Mucosa of descending colon (tissue), 3 donors: ENCODE measurements at regions not wholly inside any gene's neighbourhood (a gene's known extent, or its start where the extent isn't known, plus 50 kb on each side); places are given as distances from the start of the nearest gene placed in this dataset.

ENCODE experiments used
- ATAC-seq: fragments of 200-7000 bp; cut with Tn5 transposase; one replicate; pipeline ENCODE4 v1.9.1; 2020; ENCODE audit warnings: mild to moderate bottlenecking, moderate library complexity
- DNase-seq, 3 donors: peaks; one replicate each; pipeline ENCODE4 v3.0.0-alpha.2; 2020
- H3K36me3 ChIP-seq: fragments of 200-600 bp; one replicate; pipeline ENCODE4 v1.8.0; 2021; ENCODE audit warnings: low read depth, mild to moderate bottlenecking
- H3K4me1 ChIP-seq: fragments of 200-600 bp; one replicate; pipeline ENCODE4 v1.8.0; 2021; ENCODE audit warnings: low read depth, mild to moderate bottlenecking
- H3K4me3 ChIP-seq: fragments of 200-600 bp; one replicate; pipeline ENCODE4 v1.8.0; 2021; ENCODE audit warnings: mild to moderate bottlenecking
- H3K9me3 ChIP-seq: fragments of 200-600 bp; one replicate; pipeline ENCODE4 v1.8.0; 2021; ENCODE audit warnings: mild to moderate bottlenecking
- CTCF ChIP-seq: fragments of 200-600 bp; IDR thresholded peaks from one replicate; pipeline ENCODE4 v1.8.0; 2022; ENCODE audit warnings: antibody characterized with exemption, mild to moderate bottlenecking
- intact Hi-C, 2 donors: fragments of 100-400 bp; cut with DNase I in 1 of 2; cut with micrococcal nuclease in 1 of 2; formaldehyde crosslinking; loops; one replicate each; pipeline versions ENCODE4 v1.11.0 to v1.11.1; 2022; cut with DNase I, micrococcal nuclease
- donor health status: DM: no; HTN: no; CAD: no; lungs with moderate emphysema.
- donor health status: DM: no; HTN: no; CAD: no.
- donor health status: DM: no; HTN: yes; CAD: no.

- ATAC-seq, result no peak
- Histone ChIP-seq H3K9me3 (no peaks in the 10 kb centered on the region), H3K4me3 (no peak overlapping the region), H3K4me1 (no peaks in the 10 kb centered on the region), H3K36me3 (no peaks in the 10 kb centered on the region)
- no peak for TF ChIP-seq CTCF
- intact Hi-C loops, result no loop called here
- no peak for DNase-seq
Observed at GRCh38 chr5:99081711-99082110, 152.9 kb upstream of the CHD1 start.

DNA sequence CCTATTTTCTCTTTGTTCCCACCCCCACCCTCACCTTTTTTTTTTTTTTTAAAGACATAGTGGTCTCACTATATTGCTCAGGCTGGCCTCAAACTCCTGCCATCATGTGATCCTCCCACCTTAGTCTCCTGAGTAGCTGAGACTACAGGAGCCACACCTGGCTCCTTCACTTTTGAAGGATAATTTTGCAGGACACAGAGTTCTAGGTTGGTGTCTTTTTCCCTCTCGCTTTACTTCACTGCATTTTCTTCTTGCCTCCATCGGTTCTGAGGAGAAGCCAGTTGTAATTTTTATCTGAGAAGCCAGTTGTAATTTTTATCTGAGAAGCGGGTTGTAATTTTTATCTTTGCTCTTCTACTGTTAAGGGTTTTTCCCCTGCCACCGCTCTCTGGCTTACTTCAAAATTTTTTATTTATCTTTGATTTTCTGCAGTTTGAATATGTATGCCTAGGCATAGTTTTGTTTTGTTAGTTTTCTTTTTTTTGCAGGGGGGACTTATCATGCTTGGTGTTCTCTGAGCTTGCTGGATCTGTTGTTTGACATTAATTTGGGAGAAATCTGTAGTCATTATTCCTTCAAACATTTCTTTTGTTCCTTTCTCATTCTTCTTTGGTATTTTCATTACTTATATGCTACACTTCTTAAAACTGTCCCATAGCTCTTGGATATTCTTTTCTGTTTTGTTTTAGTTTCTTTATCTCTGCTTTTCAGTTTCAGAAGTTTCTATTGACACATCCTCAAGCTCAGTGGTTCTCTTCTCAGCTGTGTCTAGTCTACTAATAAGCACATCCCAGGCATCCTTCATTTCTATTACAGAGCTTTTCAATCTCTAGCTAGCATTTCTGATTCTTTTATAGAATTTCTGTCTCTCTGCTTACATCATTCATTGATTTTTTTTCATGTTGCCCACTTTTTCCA, 148.2 kb upstream of the CHD1 start:
- ATAC-seq (no peak), DNase-seq (no peak)
- Histone ChIP-seq H3K4me3 (no peak overlapping the region), H3K4me1 (no peaks in the 10 kb centered on the region), H3K36me3 (no peaks in the 10 kb centered on the region), H3K9me3 (no peaks in the 10 kb centered on the region)
- intact Hi-C loops, result no loop called here
- no peak for TF ChIP-seq CTCF

DNA sequence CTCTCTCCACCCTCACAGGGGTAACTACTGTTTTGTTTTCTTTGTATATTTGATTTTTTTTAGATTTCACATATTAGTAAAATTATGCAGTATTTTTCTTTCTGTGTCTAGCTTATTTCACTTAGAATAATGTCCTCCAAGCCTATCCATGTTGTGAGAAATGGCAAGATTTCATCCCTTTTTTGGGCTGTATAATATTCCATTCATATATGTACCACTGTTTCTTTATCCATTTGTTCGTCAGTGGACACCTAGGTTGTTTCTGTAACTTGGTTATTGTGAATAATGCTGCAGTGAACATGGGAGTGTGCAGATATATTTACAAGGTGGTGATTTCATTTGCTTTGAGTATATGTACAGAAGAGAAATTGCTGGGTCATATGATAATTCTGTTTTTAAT, 144.0 kb upstream of the CHD1 start:
- Histone ChIP-seq H3K4me1 (no peaks in the 10 kb centered on the region), H3K4me3 (no peak overlapping the region), H3K36me3 (no peaks in the 10 kb centered on the region), H3K9me3 (no peaks in the 10 kb centered on the region)
- DNase-seq (no peak), ATAC-seq (no peak)
- intact Hi-C loops, result no loop called here
- TF ChIP-seq CTCF, result no peak

GRCh38 chr5:99070822-99071221, 142.0 kb upstream of the CHD1 start:
- H3K4me1 ChIP-seq, result no peaks in the 10 kb centered on the region
- H3K36me3 ChIP-seq, result no peaks in the 10 kb centered on the region
- TF ChIP-seq CTCF, result no peak
- H3K4me3 ChIP-seq, result no peak overlapping the region
- ATAC-seq (no peak), DNase-seq (no peak)
- intact Hi-C loops, result no loop called here
- H3K9me3 ChIP-seq, result no peaks in the 10 kb centered on the region

GRCh38 chr5:99070362-99070761, 141.6 kb upstream of the CHD1 start:
- ATAC-seq, result no peak
- TF ChIP-seq CTCF, result no peak
- Histone ChIP-seq H3K9me3 (no peaks in the 10 kb centered on the region), H3K4me3 (no peak overlapping the region), H3K4me1 (no peaks in the 10 kb centered on the region), H3K36me3 (no peaks in the 10 kb centered on the region)
- intact Hi-C loops, result no loop called here
- DNase-seq, result no peak
